Fibroblast of villous mesenchyme (primary cell): ENCODE measurements at regions not wholly inside any gene's neighbourhood (a gene's known extent, or its start where the extent isn't known, plus 50 kb on each side); places are given as distances from the start of the nearest gene placed in this dataset.
"Not testable (repeated sequence)": the region's sequence is repeated elsewhere in the genome, so short reads cannot be mapped to it uniquely, and the experiment has no call there.

Source experiments
- DNase-seq: peaks from one replicate; pipeline ENCODE4 v3.0.0-alpha.2; 2010; ENCODE audit warnings: low read depth
- H3K4me3 ChIP-seq: 2 replicates; pipeline ENCODE4 v1.5.1; 2011; ENCODE audit warnings: low read depth, mild to moderate bottlenecking, low read length
- TF ChIP-seq, protein P1 (sequence below): IDR thresholded peaks from 2 replicates; pipeline ENCODE4 v1.5.1; 2012; ENCODE audit warnings: low read depth, mild to moderate bottlenecking, low read length; ENCODE audit not compliant: insufficient read depth

GRCh38 chr2:184371641-184372040 lies 226.7 kb upstream of the ZNF804A start:
- TF ChIP-seq, protein P1, sequence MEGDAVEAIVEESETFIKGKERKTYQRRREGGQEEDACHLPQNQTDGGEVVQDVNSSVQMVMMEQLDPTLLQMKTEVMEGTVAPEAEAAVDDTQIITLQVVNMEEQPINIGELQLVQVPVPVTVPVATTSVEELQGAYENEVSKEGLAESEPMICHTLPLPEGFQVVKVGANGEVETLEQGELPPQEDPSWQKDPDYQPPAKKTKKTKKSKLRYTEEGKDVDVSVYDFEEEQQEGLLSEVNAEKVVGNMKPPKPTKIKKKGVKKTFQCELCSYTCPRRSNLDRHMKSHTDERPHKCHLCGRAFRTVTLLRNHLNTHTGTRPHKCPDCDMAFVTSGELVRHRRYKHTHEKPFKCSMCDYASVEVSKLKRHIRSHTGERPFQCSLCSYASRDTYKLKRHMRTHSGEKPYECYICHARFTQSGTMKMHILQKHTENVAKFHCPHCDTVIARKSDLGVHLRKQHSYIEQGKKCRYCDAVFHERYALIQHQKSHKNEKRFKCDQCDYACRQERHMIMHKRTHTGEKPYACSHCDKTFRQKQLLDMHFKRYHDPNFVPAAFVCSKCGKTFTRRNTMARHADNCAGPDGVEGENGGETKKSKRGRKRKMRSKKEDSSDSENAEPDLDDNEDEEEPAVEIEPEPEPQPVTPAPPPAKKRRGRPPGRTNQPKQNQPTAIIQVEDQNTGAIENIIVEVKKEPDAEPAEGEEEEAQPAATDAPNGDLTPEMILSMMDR, result no peak
- no peak overlapping the region for H3K4me3 ChIP-seq
- DNase-seq, result no peak

- DNase-seq, result no peak
- TF ChIP-seq, protein P1, result no peak
- no peak overlapping the region for H3K4me3 ChIP-seq
Measured at GRCh38 chr2:184372484-184372883, 225.8 kb upstream of the ZNF804A start.

DNA sequence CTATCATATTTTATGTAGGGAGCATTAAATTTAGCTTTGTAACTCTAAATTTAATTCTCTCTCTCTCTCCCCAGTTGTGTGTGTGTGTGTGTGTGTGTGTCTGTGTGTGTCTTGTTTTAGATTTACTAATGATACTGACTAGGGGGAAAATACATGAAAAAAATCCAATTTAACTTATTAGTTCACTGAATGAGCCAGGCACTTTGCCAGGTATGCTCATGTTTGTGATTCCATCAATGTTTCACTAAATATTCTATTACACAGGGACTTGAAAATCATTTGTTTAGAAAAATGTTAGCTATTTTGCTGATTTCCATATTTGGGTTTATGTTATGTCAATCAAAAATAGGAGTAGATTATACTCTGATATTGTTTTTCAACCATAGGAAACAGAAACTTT lies 203.7 kb upstream of the ZNF804A start:
- no peak for DNase-seq
- TF ChIP-seq, protein P1, result no peak
- no peak overlapping the region for H3K4me3 ChIP-seq

DNA sequence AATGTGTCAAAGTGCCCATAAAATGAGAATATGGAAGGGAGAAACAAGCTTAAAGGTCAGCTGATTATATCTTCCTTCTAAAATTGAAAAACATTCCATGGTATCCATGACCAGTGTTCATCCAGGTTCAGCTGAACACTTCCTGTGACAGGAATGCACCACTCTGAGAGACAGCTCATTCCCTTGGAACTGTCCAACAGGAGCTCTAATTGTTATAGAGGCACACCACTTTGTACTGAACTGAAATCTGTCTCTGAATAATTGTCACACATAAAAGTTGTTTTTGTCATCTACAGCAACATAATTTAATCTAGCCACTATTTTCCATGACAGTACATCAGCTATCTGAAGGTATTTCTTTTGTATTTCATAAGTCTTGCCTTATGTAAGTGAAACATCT lies 195.9 kb upstream of the ZNF804A start:
- H3K4me3 ChIP-seq, result no peak overlapping the region
- DNase-seq, result no peak
- TF ChIP-seq, protein P1, result no peak

GRCh38 chr2:184407041-184407630 lies 191.2 kb upstream of the ZNF804A start:
- DNase-seq, H3K4me3 ChIP-seq: not testable (repeated sequence)

DNA sequence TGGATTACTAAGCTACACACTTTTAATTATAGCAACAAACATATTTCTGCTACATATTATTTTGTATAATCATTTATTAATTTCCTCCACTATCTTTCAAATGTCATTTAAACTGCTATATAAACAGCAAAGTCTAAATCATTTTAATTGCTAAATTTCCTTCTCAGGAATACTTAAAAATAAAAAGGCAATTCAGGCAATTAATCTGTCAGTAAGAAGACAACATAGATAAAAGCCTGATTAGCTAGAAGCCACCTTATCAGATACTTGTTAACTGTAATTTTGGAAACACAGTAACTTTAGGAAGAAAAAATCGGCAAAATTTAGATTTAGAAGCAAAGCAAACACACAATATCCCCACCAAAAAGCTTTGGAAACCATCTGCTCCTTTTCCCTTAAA lies 188.2 kb upstream of the ZNF804A start:
- DNase-seq, result no peak
- TF ChIP-seq, protein P1, result no peak
- no peak overlapping the region for H3K4me3 ChIP-seq

DNA sequence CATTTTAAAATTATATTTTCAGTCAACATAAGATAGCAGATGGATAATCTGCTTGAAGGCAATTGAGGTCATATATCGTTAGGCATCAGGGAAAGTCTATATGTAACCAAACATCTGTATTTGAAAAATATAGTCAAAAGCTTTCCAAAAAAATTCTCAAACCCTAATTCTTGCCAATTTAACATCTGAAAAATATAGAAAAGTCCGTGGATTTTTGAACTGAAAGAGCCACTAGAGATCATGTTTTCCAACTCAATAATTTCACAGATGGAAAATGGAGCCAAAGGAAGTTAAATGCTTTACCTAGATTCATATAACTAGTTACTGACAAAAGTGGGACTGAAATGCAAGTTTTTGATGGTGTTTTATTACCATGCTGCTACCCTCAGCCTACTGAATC lies 185.1 kb upstream of the ZNF804A start:
- H3K4me3 ChIP-seq, result no peak overlapping the region
- DNase-seq, result no peak
- TF ChIP-seq, protein P1, result no peak
